Activated naive CD8-positive, alpha-beta T cell treated with anti-CD3 and anti-CD28 coated beads for 36 hours (primary cell): ENCODE measurements at regions not wholly inside any gene's neighbourhood (a gene's known extent, or its start where the extent isn't known, plus 50 kb on each side); places are given as distances from the start of the nearest gene placed in this dataset.

ENCODE experiments used
- DNase-seq: peaks from one replicate; pipeline ENCODE4 v3.0.0; 2021
- H3K27ac Mint-ChIP-seq: one replicate; pipeline ENCODE4 v1.8.0; 2022; ENCODE audit warnings: mild to moderate bottlenecking, moderate library complexity, mixed read lengths
- H3K27me3 Mint-ChIP-seq: one replicate; pipeline ENCODE4 v1.8.0; 2022; ENCODE audit warnings: mild to moderate bottlenecking, mixed read lengths
- H3K36me3 Mint-ChIP-seq: one replicate; pipeline ENCODE4 v1.8.0; 2021; ENCODE audit warnings: mild to moderate bottlenecking, mixed read lengths
- H3K4me1 Mint-ChIP-seq: one replicate; pipeline ENCODE4 v1.8.0; 2021; ENCODE audit warnings: mixed read lengths
- H3K4me3 Mint-ChIP-seq: one replicate; pipeline ENCODE4 v1.8.0; 2022; ENCODE audit warnings: mild to moderate bottlenecking, moderate library complexity, mixed read lengths
- H3K9me3 Mint-ChIP-seq: one replicate; pipeline ENCODE4 v1.8.0; 2022; ENCODE audit warnings: mixed read lengths

DNA sequence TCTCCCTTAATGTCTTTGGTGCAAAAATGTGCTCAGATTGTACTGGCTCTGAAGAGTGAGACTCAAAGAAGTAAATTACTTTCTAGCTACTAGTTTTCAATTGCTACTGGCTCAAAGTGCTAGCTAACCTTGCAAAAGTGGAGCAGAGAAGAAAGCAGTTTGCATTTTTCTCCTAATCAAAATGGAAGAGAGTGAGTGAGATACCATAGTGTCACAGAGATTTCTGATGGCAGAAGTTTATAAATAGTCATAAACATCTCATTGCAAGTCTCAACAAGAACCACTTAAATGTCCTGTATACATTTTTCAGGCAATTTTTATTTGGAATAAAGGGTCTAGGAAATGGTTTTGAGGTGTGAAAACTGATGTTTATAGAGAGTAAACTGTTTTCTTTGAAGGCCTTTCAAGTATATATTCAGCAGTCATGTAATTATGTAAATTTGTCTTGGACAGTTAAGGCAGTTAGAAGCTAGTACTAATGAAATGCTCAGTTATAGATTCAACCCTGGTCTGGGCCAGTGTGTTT lies 237.7 kb upstream of the GOLIM4 start:
- no peaks in the 10 kb centered on the region for H3K27me3 Mint-ChIP-seq
- H3K27ac Mint-ChIP-seq = no peak overlapping the region
- H3K36me3 Mint-ChIP-seq = no peaks in the 10 kb centered on the region
- H3K4me1 Mint-ChIP-seq = no peaks in the 10 kb centered on the region
- H3K9me3 Mint-ChIP-seq = no peaks in the 10 kb centered on the region
- DNase-seq = no peak
- no peak overlapping the region for H3K4me3 Mint-ChIP-seq

DNA sequence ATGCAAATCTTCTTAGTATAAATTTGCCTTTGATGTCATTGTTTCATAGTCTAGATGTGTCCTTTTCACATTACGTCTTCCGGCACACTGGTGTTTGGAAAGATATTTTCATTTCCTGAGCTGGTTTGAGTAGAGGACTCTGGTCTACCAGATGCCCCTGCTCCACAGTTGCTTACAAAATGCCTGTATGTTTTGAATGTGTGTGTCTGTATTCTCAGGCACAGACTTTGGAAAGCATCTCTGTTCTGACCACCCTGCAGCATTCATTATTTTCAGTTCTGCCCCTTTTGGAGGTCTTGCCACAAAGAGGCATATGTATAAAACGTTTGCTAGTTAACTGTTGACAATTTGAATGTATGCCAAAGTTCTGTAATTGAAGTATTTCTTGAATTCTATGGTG lies 236.0 kb upstream of the GOLIM4 start:
- Mint-ChIP-seq H3K4me1 (no peaks in the 10 kb centered on the region), H3K36me3 (no peaks in the 10 kb centered on the region), H3K27me3 (no peaks in the 10 kb centered on the region), H3K4me3 (no peak overlapping the region), H3K27ac (no peak overlapping the region), H3K9me3 (no peaks in the 10 kb centered on the region)
- no peak for DNase-seq

DNA sequence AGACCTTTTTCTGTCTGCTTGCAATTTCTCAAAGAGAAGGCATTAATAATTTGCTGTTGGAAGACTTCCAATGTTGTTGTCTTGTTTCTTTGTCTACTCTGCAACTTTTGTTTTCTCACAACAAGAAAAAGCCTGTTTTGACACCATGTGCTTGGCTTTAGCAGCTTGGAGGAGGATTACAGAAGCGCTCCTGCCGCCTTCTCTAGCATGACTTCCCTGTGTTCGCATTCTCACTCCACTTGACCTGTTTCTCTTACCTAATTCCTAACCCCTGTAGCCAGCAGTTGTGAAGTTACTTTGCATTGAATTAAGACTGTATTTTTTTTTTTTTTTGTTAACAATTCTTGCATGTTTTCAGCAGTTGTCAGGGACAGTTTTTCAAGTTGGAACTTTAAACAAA lies 235.3 kb upstream of the GOLIM4 start:
- Mint-ChIP-seq H3K27me3 (no peaks in the 10 kb centered on the region), H3K36me3 (no peaks in the 10 kb centered on the region), H3K9me3 (no peaks in the 10 kb centered on the region), H3K4me3 (no peak overlapping the region), H3K27ac (no peak overlapping the region), H3K4me1 (no peaks in the 10 kb centered on the region)
- no peak for DNase-seq

DNA sequence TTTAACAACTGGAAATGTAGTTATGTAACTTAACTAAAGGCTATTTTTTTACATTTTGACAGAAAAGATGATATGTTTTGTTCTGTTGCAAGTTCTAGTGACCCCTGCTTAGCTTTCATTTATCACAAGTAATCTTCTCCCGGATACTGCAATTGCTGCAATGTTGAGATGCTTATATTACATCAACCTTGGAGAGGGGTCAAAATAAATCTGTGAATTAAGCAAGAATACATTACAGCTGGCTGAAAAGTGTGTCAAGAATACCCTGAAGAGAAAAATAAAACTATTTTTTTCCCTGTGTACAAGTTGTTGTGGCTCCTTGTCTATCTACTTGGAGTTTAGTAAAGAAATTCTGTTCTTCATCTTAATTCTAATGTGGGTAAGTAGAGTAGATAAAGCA lies 232.1 kb upstream of the GOLIM4 start:
- Mint-ChIP-seq H3K36me3 (no peaks in the 10 kb centered on the region), H3K9me3 (no peaks in the 10 kb centered on the region), H3K4me3 (no peak overlapping the region)

DNA sequence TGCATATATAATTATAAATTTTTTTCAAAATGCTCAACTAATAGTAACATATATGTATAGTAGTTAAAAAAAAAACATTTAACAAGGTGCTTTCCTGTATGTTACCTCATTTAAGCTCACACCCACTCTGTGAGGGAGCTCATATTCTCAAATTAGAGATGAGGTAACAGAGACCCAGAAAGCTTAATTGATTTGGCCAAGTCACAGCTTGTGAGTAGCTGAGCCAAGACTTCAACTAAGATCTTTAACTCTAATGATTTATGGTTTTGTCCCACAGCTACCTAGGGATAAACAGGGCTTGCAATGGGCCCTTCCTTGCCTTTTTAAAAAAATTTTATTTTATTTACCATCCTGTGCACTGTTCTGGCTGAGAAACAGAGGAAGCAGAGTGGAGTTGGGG lies 230.0 kb upstream of the GOLIM4 start:
- Mint-ChIP-seq H3K9me3 (no peaks in the 10 kb centered on the region), H3K4me1 (no peaks in the 10 kb centered on the region), H3K27ac (no peak overlapping the region), H3K4me3 (no peak overlapping the region), H3K36me3 (no peaks in the 10 kb centered on the region), H3K27me3 (no peaks in the 10 kb centered on the region)
- no peak for DNase-seq

More for the DNA sequence above, 232.1 kb upstream of the GOLIM4 start:
- no peaks in the 10 kb centered on the region for H3K4me1 Mint-ChIP-seq
- no peak for DNase-seq
- no peak overlapping the region for H3K27ac Mint-ChIP-seq
- no peaks in the 10 kb centered on the region for H3K27me3 Mint-ChIP-seq

DNA sequence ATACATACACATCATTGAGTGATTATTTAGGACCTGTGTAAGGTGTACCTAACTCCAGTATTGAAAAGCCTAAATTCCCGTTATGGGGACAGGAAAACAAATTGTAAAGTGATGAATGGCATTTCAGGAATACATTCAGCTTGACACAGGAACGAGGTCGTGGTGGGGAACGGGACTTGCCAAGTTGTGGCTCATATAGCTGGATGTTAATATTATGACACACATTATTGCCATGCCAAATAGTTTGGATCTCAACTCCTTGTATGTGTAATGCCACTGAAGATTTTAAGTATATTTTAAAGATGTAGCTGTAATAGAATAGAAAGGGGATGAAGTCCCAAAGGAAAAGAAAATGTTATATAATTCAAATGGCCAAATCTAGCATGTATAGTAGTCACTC lies 227.2 kb upstream of the GOLIM4 start:
- H3K9me3 Mint-ChIP-seq = no peaks in the 10 kb centered on the region
- no peak overlapping the region for H3K27ac Mint-ChIP-seq
- H3K4me3 Mint-ChIP-seq = no peak overlapping the region
- no peak for DNase-seq
- no peaks in the 10 kb centered on the region for H3K4me1 Mint-ChIP-seq
- H3K36me3 Mint-ChIP-seq = no peaks in the 10 kb centered on the region
- H3K27me3 Mint-ChIP-seq = no peaks in the 10 kb centered on the region

DNA sequence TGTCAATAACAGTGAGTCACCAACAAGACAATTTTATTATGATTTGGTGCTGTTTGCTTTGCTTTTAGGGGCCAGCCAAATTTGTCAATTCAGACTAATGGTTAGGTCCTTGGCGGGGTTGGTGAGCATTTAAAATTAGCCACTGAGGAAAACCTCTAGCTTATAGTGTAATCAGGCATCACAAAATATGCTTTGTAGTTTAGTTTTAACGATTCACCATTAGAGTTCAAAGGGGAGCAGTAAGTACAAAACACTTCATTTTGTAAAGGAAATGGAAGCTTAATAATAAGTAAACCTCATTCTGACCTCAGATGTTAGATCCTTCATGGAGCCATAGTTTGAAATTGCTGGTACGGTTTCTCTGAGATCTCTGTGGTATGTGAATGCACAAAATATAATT lies 218.4 kb upstream of the GOLIM4 start:
- H3K9me3 Mint-ChIP-seq = no peaks in the 10 kb centered on the region
- no peak for DNase-seq
- no peaks in the 10 kb centered on the region for H3K36me3 Mint-ChIP-seq
- H3K27ac Mint-ChIP-seq = no peak overlapping the region
- no peak overlapping the region for H3K4me3 Mint-ChIP-seq
- no peaks in the 10 kb centered on the region for H3K27me3 Mint-ChIP-seq
- no peaks in the 10 kb centered on the region for H3K4me1 Mint-ChIP-seq

DNA sequence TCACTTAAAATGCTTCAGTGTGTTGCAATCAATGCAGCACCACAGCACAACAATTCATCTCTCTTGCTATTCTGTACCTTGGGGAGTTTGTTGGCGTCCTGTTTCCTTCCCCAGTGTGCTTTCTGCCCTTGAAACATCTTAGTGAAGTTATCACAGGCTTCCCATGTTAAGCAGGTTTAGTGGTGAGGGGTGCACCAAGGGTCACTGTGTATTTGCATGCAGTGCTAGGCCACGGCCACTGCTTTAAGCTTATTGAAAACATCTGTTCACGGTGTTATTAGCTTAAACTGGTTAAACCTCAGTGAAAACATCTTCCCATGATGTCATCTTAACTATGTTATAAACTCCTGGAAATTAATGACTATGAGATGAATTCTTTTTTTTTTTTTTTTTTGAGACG lies 217.3 kb upstream of the GOLIM4 start:
- no peak overlapping the region for H3K4me3 Mint-ChIP-seq
- no peaks in the 10 kb centered on the region for H3K36me3 Mint-ChIP-seq
- no peaks in the 10 kb centered on the region for H3K9me3 Mint-ChIP-seq
- no peak for DNase-seq
- no peak overlapping the region for H3K27ac Mint-ChIP-seq
- no peaks in the 10 kb centered on the region for H3K27me3 Mint-ChIP-seq
- H3K4me1 Mint-ChIP-seq = no peaks in the 10 kb centered on the region

GRCh38 chr3:168307893-168308292 lies 212.2 kb upstream of the GOLIM4 start:
- Mint-ChIP-seq H3K4me3 (no peak overlapping the region), H3K4me1 (no peaks in the 10 kb centered on the region), H3K27ac (no peak overlapping the region), H3K9me3 (peaks cover 5% of the 10 kb centered on the region), H3K36me3 (no peaks in the 10 kb centered on the region), H3K27me3 (no peaks in the 10 kb centered on the region)
- no peak for DNase-seq

- Mint-ChIP-seq H3K4me1 (no peaks in the 10 kb centered on the region), H3K4me3 (no peak overlapping the region), H3K27ac (no peak overlapping the region), H3K36me3 (no peaks in the 10 kb centered on the region), H3K27me3 (no peaks in the 10 kb centered on the region), H3K9me3 (no peaks in the 10 kb centered on the region)
- DNase-seq = no peak
Observed at GRCh38 chr3:168295027-168295426, 199.3 kb upstream of the GOLIM4 start.

DNA sequence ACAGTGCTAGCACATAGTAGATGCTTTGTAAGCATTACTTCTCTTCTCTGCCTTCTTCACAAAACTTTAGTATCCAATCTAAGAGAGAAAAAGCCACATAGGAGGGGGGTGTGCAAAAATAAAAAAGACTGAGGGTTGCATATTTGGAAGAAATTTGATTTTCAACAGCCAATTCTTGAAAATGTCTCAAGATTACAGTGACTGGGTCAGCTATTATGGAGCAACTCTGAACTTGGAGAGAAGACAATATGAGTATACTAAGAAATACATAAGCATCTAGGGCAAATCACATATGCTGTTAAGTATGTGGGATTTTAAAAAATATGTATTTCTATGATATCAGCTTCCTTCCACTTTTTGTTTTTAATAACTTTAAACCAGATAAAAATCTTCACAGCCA lies 196.6 kb upstream of the GOLIM4 start:
- Mint-ChIP-seq H3K4me3 (no peak overlapping the region), H3K27ac (no peak overlapping the region), H3K27me3 (no peaks in the 10 kb centered on the region), H3K4me1 (no peaks in the 10 kb centered on the region), H3K9me3 (no peaks in the 10 kb centered on the region), H3K36me3 (no peaks in the 10 kb centered on the region)
- DNase-seq = no peak

DNA sequence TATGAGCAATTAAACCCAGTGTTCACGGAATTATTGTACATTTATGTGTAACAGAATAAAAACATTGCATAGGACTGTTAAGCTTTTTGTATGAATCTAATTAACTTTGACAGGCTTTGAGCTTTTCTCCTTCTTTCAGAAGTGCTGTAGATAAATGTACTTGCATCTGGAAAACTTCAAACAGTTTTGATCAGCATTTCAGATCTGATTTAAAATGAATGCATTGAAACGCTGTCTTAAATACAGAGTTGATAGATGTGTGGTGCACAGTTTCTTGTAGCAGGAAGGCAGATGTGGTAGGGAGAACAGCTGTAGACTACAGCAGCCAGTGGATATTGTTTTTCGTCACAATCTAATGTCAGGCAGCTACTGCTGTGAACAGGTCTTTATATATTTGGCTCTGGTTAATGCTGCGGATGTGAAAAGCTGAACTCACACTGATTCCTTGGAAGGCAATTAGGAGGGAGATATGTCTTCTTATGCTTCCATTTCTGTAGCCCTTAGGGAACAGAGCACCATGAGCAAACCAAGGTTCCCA lies 193.8 kb upstream of the GOLIM4 start:
- H3K27me3 Mint-ChIP-seq = no peaks in the 10 kb centered on the region
- no peaks in the 10 kb centered on the region for H3K4me1 Mint-ChIP-seq
- no peak overlapping the region for H3K27ac Mint-ChIP-seq
- no peak overlapping the region for H3K4me3 Mint-ChIP-seq
- no peak for DNase-seq
- H3K36me3 Mint-ChIP-seq = no peaks in the 10 kb centered on the region
- H3K9me3 Mint-ChIP-seq = no peaks in the 10 kb centered on the region

- no peaks in the 10 kb centered on the region for H3K9me3 Mint-ChIP-seq
- H3K4me1 Mint-ChIP-seq = no peaks in the 10 kb centered on the region
- no peak overlapping the region for H3K4me3 Mint-ChIP-seq
- H3K27ac Mint-ChIP-seq = no peak overlapping the region
- no peaks in the 10 kb centered on the region for H3K27me3 Mint-ChIP-seq
- H3K36me3 Mint-ChIP-seq = no peaks in the 10 kb centered on the region
- DNase-seq = no peak
Observed at GRCh38 chr3:168288511-168289401, 193.0 kb upstream of the GOLIM4 start.

DNA sequence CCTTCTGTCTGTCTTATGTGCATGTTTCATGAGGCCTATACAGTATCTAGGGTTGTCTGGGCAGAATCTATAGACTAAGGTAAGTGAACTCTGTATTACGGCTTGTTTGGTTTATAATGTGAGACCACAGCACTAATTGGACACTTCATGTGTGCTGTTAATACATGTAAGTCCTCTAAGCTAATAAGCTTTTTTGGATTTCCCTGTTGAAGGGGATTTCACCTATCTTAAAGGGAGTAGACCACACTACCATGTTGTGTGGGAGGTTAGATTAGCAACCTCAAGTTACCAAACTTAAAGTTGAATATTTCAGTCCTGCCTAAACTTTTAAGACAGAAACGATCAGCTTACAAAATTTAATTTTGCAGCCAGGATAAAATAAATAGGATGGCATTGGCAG lies 189.8 kb upstream of the GOLIM4 start:
- H3K27ac Mint-ChIP-seq = no peak overlapping the region
- no peak for DNase-seq
- H3K4me1 Mint-ChIP-seq = no peaks in the 10 kb centered on the region
- no peaks in the 10 kb centered on the region for H3K27me3 Mint-ChIP-seq
- H3K36me3 Mint-ChIP-seq = no peaks in the 10 kb centered on the region
- no peak overlapping the region for H3K4me3 Mint-ChIP-seq
- H3K9me3 Mint-ChIP-seq = no peaks in the 10 kb centered on the region

DNA sequence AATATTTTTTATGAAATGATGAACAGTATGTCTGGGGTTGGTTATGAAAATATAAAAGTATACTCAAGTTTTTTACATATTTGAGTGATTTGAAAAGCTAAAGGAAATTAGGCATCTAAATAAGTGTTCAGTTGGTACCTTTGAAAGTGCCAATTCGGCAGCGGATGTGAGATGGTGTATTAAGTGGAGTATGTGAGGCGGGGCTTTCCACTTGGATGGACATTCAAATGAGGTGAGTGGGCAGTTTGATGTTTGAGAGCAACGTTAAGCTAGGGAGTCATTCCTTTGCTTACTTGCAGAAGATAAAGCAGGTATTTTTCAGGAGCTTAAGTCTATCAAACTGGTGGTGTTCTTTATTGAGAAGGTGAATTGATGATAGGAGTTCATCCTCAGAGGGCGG lies 189.0 kb upstream of the GOLIM4 start:
- Mint-ChIP-seq H3K9me3 (no peaks in the 10 kb centered on the region), H3K36me3 (no peaks in the 10 kb centered on the region), H3K4me1 (no peaks in the 10 kb centered on the region), H3K27me3 (no peaks in the 10 kb centered on the region), H3K27ac (no peak overlapping the region), H3K4me3 (no peak overlapping the region)
- no peak for DNase-seq

- H3K4me1 Mint-ChIP-seq = no peaks in the 10 kb centered on the region
- no peak for DNase-seq
- peaks cover 1% of the 10 kb centered on the region for H3K9me3 Mint-ChIP-seq
- no peaks in the 10 kb centered on the region for H3K36me3 Mint-ChIP-seq
- H3K27me3 Mint-ChIP-seq = no peaks in the 10 kb centered on the region
- H3K4me3 Mint-ChIP-seq = no peak overlapping the region
- H3K27ac Mint-ChIP-seq = no peak overlapping the region
Observed at GRCh38 chr3:168275662-168276061, 179.9 kb upstream of the GOLIM4 start.
